HEK293 (cell line): ENCODE measurements at regions not wholly inside any gene's neighbourhood (a gene's known extent, or its start where the extent isn't known, plus 50 kb on each side); places are given as distances from the start of the nearest gene placed in this dataset.

Experiments used
- CTCF ChIA-PET: fragments of 350-600 bp; formaldehyde crosslinking; extraction: SDS; loops from one replicate; lab custom pipeline; 2021; ENCODE audit warnings: antibody characterized with exemption; lab: Yijun Ruan, JAX
- POLR2A ChIA-PET: fragments of 300-600 bp; formaldehyde crosslinking; extraction: SDS; loops from one replicate; lab custom pipeline; 2020; ENCODE audit warnings: antibody characterized with exemption, inconsistent platforms; lab: Yijun Ruan, JAX
- H3K27ac ChIP-seq: fragments of 200-500 bp; sonication (Bioruptor generic); 2 replicates; pipeline ENCODE4 v1.5.1; 2014; ENCODE audit warnings: low read depth, low read length, control low read depth, inconsistent platforms; ENCODE audit errors: extremely low read depth
- H3K36me3 ChIP-seq, 2 experiments: fragments of 200-500 bp in 1 of 2; sonication (Bioruptor generic) in 1 of 2; 1 replicate in 1 of 2; 2 replicates in 1 of 2; pipeline ENCODE4 v1.5.1; 2014 to 2017; ENCODE audit warnings: inconsistent platforms in 2 of 2, low read length in 2 of 2; ENCODE audit not compliant: control insufficient read depth in 2 of 2, insufficient read depth in 1 of 2
- H3K4me1 ChIP-seq: fragments of 200-500 bp; sonication (Bioruptor generic); 2 replicates; pipeline ENCODE4 v1.5.1; 2014; ENCODE audit warnings: mild to moderate bottlenecking, low read length, inconsistent platforms; ENCODE audit not compliant: control insufficient read depth, insufficient read depth
- H3K4me3 ChIP-seq: 2 replicates; pipeline ENCODE4 v1.5.1; 2011; ENCODE audit warnings: low read depth, mild to moderate bottlenecking, control low read depth, low read length, moderate library complexity
- H3K9me3 ChIP-seq: fragments of 200-500 bp; sonication (Bioruptor generic); 2 replicates; pipeline ENCODE4 v1.5.1; 2014; ENCODE audit warnings: low read depth, low read length, inconsistent platforms; ENCODE audit not compliant: control insufficient read depth, insufficient read depth
- BCL6B ChIP-seq: fragments of 450-650 bp; formaldehyde crosslinking; IDR thresholded peaks from 2 replicates; pipeline ENCODE4 v1.5.1; 2017; ENCODE audit warnings: missing biosample characterization, missing genetic modification characterization
- KLF1 ChIP-seq: fragments of 450-650 bp; formaldehyde crosslinking; IDR thresholded peaks from 2 replicates; pipeline ENCODE4 v1.5.1; 2016; ENCODE audit warnings: missing biosample characterization, missing genetic modification characterization
- KLF7 ChIP-seq: fragments of 450-650 bp; formaldehyde crosslinking; IDR thresholded peaks from 2 replicates; pipeline ENCODE4 v1.5.1; 2016; ENCODE audit warnings: missing biosample characterization, missing genetic modification characterization, borderline replicate concordance
- KLF9 ChIP-seq: fragments of 450-650 bp; formaldehyde crosslinking; IDR thresholded peaks from 2 replicates; pipeline ENCODE4 v1.5.1; 2016; ENCODE audit warnings: missing biosample characterization, missing genetic modification characterization, low read depth
- MEIS1 ChIP-seq: sonication (generic); formaldehyde crosslinking; IDR thresholded peaks from 2 replicates; pipeline ENCODE4 v1.8.1; 2022; ENCODE audit warnings: missing genetic modification reagents, mild to moderate bottlenecking, borderline replicate concordance
- OVOL3 ChIP-seq: fragments of 450-650 bp; formaldehyde crosslinking; IDR thresholded peaks from 2 replicates; pipeline ENCODE4 v1.5.1; 2016; ENCODE audit warnings: missing biosample characterization, missing genetic modification characterization
- RBAK ChIP-seq: fragments of 450-650 bp; formaldehyde crosslinking; IDR thresholded peaks from 2 replicates; pipeline ENCODE4 v1.5.1; 2016; ENCODE audit warnings: missing biosample characterization, missing genetic modification characterization
- SP7 ChIP-seq: fragments of 450-650 bp; formaldehyde crosslinking; IDR thresholded peaks from 2 replicates; pipeline ENCODE4 v1.5.1; 2016; ENCODE audit warnings: missing biosample characterization, missing genetic modification characterization
- TRIM28 ChIP-seq: IDR thresholded peaks from 2 replicates; pipeline ENCODE4 v1.6.1; 2011; ENCODE audit warnings: low read length, control low read depth, borderline replicate concordance
- WT1 ChIP-seq: fragments of 450-650 bp; formaldehyde crosslinking; IDR thresholded peaks from 2 replicates; pipeline ENCODE4 v1.5.1; 2016; ENCODE audit warnings: missing biosample characterization, missing genetic modification characterization
- ZBTB21 ChIP-seq: fragments of 450-650 bp; formaldehyde crosslinking; IDR thresholded peaks from 2 replicates; pipeline ENCODE4 v1.5.1; 2017; ENCODE audit warnings: missing biosample characterization, missing genetic modification characterization
- ZFP37 ChIP-seq: fragments of 450-650 bp; formaldehyde crosslinking; IDR thresholded peaks from 2 replicates; pipeline ENCODE4 v1.5.1; 2016; ENCODE audit warnings: missing biosample characterization, missing genetic modification characterization
- ZNF112 ChIP-seq: fragments of 450-650 bp; formaldehyde crosslinking; IDR thresholded peaks from 2 replicates; pipeline ENCODE4 v1.5.0; 2017; ENCODE audit warnings: missing biosample characterization, missing genetic modification characterization
- ZNF121 ChIP-seq: fragments of 450-650 bp; formaldehyde crosslinking; IDR thresholded peaks from 2 replicates; pipeline ENCODE4 v1.5.1; 2016; ENCODE audit warnings: missing biosample characterization, missing genetic modification characterization
- ZNF341 ChIP-seq: fragments of 450-650 bp; formaldehyde crosslinking; IDR thresholded peaks from 2 replicates; pipeline ENCODE4; 2016; ENCODE audit warnings: low read depth, missing biosample characterization, missing genetic modification characterization
- ZNF362 ChIP-seq: fragments of 450-650 bp; formaldehyde crosslinking; IDR thresholded peaks from 2 replicates; pipeline ENCODE4 v1.5.1; 2016; ENCODE audit warnings: missing biosample characterization, missing genetic modification characterization
- ZNF394 ChIP-seq: fragments of 450-650 bp; formaldehyde crosslinking; IDR thresholded peaks from 2 replicates; pipeline ENCODE4 v1.5.1; 2016; ENCODE audit warnings: missing biosample characterization, missing genetic modification characterization, mild to moderate bottlenecking, moderate library complexity, borderline replicate concordance
- ZNF433 ChIP-seq: fragments of 450-650 bp; formaldehyde crosslinking; IDR thresholded peaks from 2 replicates; pipeline ENCODE4 v1.5.1; 2016; ENCODE audit warnings: missing biosample characterization, missing genetic modification characterization, low read depth
- ZNF514 ChIP-seq: fragments of 450-650 bp; formaldehyde crosslinking; IDR thresholded peaks from 2 replicates; pipeline ENCODE4 v1.5.1; 2016; ENCODE audit warnings: missing biosample characterization, missing genetic modification characterization
- ZNF558 ChIP-seq: fragments of 450-650 bp; formaldehyde crosslinking; IDR thresholded peaks from 2 replicates; pipeline ENCODE4 v1.5.1; 2016; ENCODE audit warnings: missing biosample characterization, missing genetic modification characterization
- ZNF621 ChIP-seq: fragments of 450-650 bp; formaldehyde crosslinking; IDR thresholded peaks from 2 replicates; pipeline ENCODE4 v1.5.1; 2017; ENCODE audit warnings: missing biosample characterization, missing genetic modification characterization
- ZNF639 ChIP-seq: fragments of 450-650 bp; formaldehyde crosslinking; IDR thresholded peaks from 2 replicates; pipeline ENCODE4 v1.5.1; 2016; ENCODE audit warnings: missing biosample characterization, missing genetic modification characterization
- ZNF670 ChIP-seq: fragments of 450-650 bp; formaldehyde crosslinking; IDR thresholded peaks from 2 replicates; pipeline ENCODE4 v1.5.1; 2016; ENCODE audit warnings: missing biosample characterization, missing genetic modification characterization, low read depth
- ZNF777 ChIP-seq: fragments of 450-650 bp; formaldehyde crosslinking; IDR thresholded peaks from 2 replicates; pipeline ENCODE4 v1.5.1; 2017; ENCODE audit warnings: missing biosample characterization, missing genetic modification characterization, borderline replicate concordance
- TF ChIP-seq, protein P1 (sequence below): fragments of 450-650 bp; formaldehyde crosslinking; IDR thresholded peaks from 2 replicates; pipeline ENCODE4 v1.5.1; 2016; ENCODE audit warnings: missing biosample characterization, missing genetic modification characterization

DNA sequence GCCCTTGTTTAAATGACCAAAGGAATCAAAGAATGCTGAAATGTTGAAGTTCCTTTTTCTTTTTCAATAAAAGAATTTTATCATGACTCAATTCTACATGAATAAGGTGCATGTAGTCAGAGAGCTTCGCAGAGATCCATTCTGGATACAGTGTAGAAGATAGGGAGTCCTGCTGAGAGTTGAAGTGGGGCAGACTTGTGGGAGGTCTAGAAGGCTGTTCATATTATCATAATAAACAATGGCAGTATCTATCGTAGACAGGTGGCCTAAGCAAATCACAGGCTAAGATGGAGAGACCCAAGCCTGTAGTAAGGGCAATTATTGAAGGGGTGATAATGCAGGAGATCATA is 1322.0 kb upstream of the CELF4 start:
- Histone ChIP-seq H3K27ac (no peak overlapping the region), H3K4me3 (no peak overlapping the region), H3K36me3 (no peaks in the 10 kb centered on the region), H3K9me3 (no peaks in the 10 kb centered on the region), H3K4me1 (no peaks in the 10 kb centered on the region)
- no peak for TF ChIP-seq OVOL3 (tag by site-specific recombination)
- no peak for TF ChIP-seq ZNF341 (tag by site-specific recombination)
- no peak for TF ChIP-seq KLF1 (tag by site-specific recombination)
- no peak for TF ChIP-seq ZNF639 (tag by site-specific recombination)
- TF ChIP-seq ZNF621 (tag by site-specific recombination) = no peak
- no peak for TF ChIP-seq ZNF558 (tag by site-specific recombination)
- no peak for TF ChIP-seq MEIS1 (CRISPR knock-in tag)
- TF ChIP-seq, protein P1, sequence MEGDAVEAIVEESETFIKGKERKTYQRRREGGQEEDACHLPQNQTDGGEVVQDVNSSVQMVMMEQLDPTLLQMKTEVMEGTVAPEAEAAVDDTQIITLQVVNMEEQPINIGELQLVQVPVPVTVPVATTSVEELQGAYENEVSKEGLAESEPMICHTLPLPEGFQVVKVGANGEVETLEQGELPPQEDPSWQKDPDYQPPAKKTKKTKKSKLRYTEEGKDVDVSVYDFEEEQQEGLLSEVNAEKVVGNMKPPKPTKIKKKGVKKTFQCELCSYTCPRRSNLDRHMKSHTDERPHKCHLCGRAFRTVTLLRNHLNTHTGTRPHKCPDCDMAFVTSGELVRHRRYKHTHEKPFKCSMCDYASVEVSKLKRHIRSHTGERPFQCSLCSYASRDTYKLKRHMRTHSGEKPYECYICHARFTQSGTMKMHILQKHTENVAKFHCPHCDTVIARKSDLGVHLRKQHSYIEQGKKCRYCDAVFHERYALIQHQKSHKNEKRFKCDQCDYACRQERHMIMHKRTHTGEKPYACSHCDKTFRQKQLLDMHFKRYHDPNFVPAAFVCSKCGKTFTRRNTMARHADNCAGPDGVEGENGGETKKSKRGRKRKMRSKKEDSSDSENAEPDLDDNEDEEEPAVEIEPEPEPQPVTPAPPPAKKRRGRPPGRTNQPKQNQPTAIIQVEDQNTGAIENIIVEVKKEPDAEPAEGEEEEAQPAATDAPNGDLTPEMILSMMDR (tag by site-specific recombination) = no peak
- no peak for TF ChIP-seq KLF9 (tag by site-specific recombination)
- no peak for TF ChIP-seq WT1
- ChIA-PET POLR2A (no interaction called here), CTCF (no interaction called here)

GRCh38 chr18:38886861-38887670 is 1321.5 kb upstream of the CELF4 start:
- no peak overlapping the region for H3K4me3 ChIP-seq
- CTCF ChIA-PET = no interaction called here
- no peaks in the 10 kb centered on the region for H3K9me3 ChIP-seq
- H3K4me1 ChIP-seq = no peaks in the 10 kb centered on the region
- TF ChIP-seq ZNF121 = no peak
- no peaks in the 10 kb centered on the region for H3K36me3 ChIP-seq
- H3K27ac ChIP-seq = no peak overlapping the region
- POLR2A ChIA-PET = no interaction called here

- H3K4me1 ChIP-seq = no peaks in the 10 kb centered on the region
- no peaks in the 10 kb centered on the region for H3K36me3 ChIP-seq
- no peak for TF ChIP-seq ZNF394 (tag by site-specific recombination)
- no peak for TF ChIP-seq ZFP37 (tag by site-specific recombination)
- TF ChIP-seq ZNF514 (tag by site-specific recombination) = no peak
- no peak for TF ChIP-seq KLF7 (tag by site-specific recombination)
- no peak for TF ChIP-seq SP7 (tag by site-specific recombination)
- TF ChIP-seq, all 188 proteins: peak for 0
- ChIA-PET POLR2A (no interaction called here), CTCF (no interaction called here)
- Histone ChIP-seq H3K9me3 (no peaks in the 10 kb centered on the region), H3K4me3 (no peak overlapping the region), H3K27ac (no peak overlapping the region)
These were observed 1320.6 kb upstream of the CELF4 start for GRCh38 chr18:38886235-38886634.

DNA sequence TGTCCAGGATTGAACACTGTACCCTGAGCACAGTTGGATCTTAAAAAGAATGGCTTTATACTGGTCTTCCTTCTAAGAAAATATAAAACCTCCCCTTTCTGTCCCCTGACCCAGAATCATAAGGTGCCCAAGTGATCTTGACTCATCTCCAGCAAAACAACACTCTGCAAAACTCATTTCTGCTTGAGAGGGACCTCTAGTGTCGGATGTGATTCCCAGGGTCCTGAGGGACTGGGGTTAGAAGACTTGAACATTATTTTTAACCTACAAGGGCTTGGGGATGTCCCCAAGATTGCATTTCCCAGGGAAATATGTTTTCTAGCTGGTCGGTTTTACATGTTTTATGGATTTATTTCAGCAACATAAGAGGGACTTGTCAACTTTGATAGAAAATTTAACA is 1318.5 kb upstream of the CELF4 start:
- H3K4me1 ChIP-seq = no peaks in the 10 kb centered on the region
- ChIA-PET POLR2A (no interaction called here), CTCF (no interaction called here)
- no peaks in the 10 kb centered on the region for H3K36me3 ChIP-seq
- no peak overlapping the region for H3K4me3 ChIP-seq
- H3K9me3 ChIP-seq = no peaks in the 10 kb centered on the region
- no peak overlapping the region for H3K27ac ChIP-seq
- TF ChIP-seq ZNF112 (tag by site-specific recombination) = no peak
- no peak for TF ChIP-seq ZNF433
- no peak for TF ChIP-seq ZBTB21 (tag by site-specific recombination)
- TF ChIP-seq ZNF777 (tag by site-specific recombination) = no peak
- no peak for TF ChIP-seq ZNF670 (tag by site-specific recombination)
- TF ChIP-seq TRIM28 = no peak
- no peak for TF ChIP-seq BCL6B (tag by site-specific recombination)
- TF ChIP-seq ZNF362 = no peak
- no peak for TF ChIP-seq RBAK (tag by site-specific recombination)
